Fibroblast of mammary gland (primary cell): ENCODE measurements at regions not wholly inside any gene's neighbourhood (a gene's known extent, or its start where the extent isn't known, plus 50 kb on each side); places are given as distances from the start of the nearest gene placed in this dataset.
A peak's percentile ranks its signal among the peaks of the same experiment; 100 is the strongest.
"Not testable (repeated sequence)": the region's sequence is repeated elsewhere in the genome, so short reads cannot be mapped to it uniquely, and the experiment has no call there.

Experiments
- DNase-seq: peaks from one replicate; pipeline ENCODE4 v3.0.0-alpha.2; 2010; ENCODE audit warnings: low read depth
- H3K4me3 ChIP-seq: 2 replicates; pipeline ENCODE4 v1.5.1; 2011; ENCODE audit warnings: low read depth, mild to moderate bottlenecking, low read length, moderate library complexity; ENCODE audit not compliant: control insufficient read depth
- CTCF ChIP-seq: conservative IDR thresholded peaks from 2 replicates; pipeline ENCODE4 v1.5.1; 2011; ENCODE audit warnings: low read depth, low read length, inconsistent platforms; ENCODE audit not compliant: control insufficient read depth, insufficient read depth

GRCh38 chr4:33998291-33998690, 2246.0 kb downstream of the ARAP2 start:
- DNase-seq = peak; percentile 4
- no peak overlapping the region for H3K4me3 ChIP-seq
- TF ChIP-seq CTCF = no peak

GRCh38 chr4:34000356-34000755, 2244.0 kb downstream of the ARAP2 start:
- no peak for TF ChIP-seq CTCF
- no peak overlapping the region for H3K4me3 ChIP-seq
- no peak for DNase-seq

DNA sequence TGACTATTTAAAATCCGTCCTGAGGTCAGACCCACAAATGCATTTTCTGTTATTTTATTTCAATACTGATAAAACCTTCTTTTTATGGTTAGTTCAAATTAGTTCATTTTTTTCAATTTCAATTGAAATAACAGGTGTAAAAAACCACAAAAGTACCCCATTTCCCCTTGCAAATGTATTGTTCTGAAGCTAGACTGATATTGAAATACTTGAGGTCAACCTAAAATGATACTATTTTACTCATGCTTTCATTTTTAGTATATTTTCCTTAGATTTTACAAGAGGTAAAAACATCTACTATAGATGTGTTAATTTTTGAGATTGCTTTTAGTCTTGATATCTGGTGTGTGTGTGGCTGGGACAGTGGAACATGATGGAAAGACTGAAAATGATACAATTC, 2237.8 kb downstream of the ARAP2 start:
- H3K4me3 ChIP-seq, DNase-seq: not testable (repeated sequence)

GRCh38 chr4:34009951-34010350, 2234.4 kb downstream of the ARAP2 start:
- TF ChIP-seq CTCF = no peak
- no peak overlapping the region for H3K4me3 ChIP-seq
- DNase-seq = no peak

DNA sequence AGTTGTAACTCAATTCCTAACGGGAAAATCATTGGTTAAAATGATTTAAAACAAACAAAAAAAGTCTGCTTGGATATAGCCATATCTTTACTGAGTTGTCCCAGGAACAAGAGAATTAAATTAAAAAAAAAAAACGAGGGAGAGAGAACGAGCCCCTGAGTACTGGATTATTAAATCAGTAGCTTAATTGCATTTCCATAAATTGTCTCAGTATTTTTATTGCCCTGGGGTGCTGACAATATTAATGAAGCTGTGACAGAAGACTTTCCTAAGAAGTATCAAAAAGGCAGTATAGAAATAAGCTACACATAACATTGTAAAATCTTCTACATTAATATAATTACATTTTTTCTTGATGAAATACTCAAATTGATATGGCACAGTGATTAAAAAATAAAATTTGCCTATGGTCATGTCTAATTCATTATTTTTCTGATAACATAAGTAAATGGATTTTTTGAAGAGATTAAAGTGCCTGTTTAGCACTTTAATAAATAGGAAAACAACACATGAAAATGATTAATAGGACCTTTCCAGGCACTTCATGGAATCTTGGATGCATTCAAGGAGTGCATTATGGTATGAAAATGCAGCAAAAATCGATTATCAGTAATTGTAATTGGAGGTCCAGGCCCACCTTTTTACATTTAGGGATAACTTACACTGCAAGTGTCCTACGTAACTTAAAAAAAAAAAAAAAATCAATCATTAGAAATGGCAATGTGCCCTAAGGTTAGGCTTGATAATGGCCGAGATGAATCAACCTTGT, 2233.4 kb downstream of the ARAP2 start:
- no peak for DNase-seq
- no peak for TF ChIP-seq CTCF
- no peak overlapping the region for H3K4me3 ChIP-seq

GRCh38 chr4:34035225-34035624, 2209.1 kb downstream of the ARAP2 start:
- H3K4me3 ChIP-seq = no peak overlapping the region
- no peak for TF ChIP-seq CTCF
- DNase-seq = no peak

GRCh38 chr4:34037280-34037679, 2207.0 kb downstream of the ARAP2 start:
- DNase-seq = no peak
- H3K4me3 ChIP-seq = no peak overlapping the region
- no peak for TF ChIP-seq CTCF
